ENCODE measurements at regions not wholly inside any gene's neighbourhood (a gene's known extent, or its start where the extent isn't known, plus 50 kb on each side); places are given as distances from the start of the nearest gene placed in this dataset.

DNA sequence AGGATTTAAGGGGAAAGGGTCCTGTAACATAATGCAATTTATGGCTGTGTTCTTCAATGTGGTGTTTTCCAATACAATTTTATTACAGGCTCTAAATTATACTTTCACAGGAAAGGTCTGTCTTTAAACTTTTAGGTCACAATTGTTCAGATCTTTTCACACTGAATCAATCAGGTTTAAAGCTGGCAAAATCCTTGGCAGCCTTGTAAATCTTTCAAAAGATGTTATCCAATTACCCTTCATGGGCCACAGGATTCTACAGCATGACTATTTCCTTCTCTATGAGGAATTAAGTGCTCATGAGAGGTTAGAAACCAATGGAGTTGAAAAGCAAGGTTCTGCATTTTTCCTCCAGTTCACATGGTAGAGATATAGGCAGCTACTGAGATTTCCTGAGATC lies 211.5 kb upstream of the MIR17HG start:
- H3K4me3 ChIP-seq (ENCODE audit: insufficient read depth, low read length, poor library complexity, severe bottlenecking) = no peak overlapping the region
- H3K27me3 ChIP-seq (ENCODE audit: low read length) = no peaks in the 10 kb centered on the region; the same call in 1 of the 2 replicates
- H3K79me2 ChIP-seq (ENCODE audit: insufficient read depth, low read length) = no peaks in the 10 kb centered on the region
- H3K9me3 ChIP-seq (ENCODE audit: insufficient read depth, low read length) = no peaks in the 10 kb centered on the region
- no peak overlapping the region for H3K4me2 ChIP-seq (ENCODE audit: low read depth, low read length, poor library complexity, severe bottlenecking)
- H4K20me1 ChIP-seq (ENCODE audit: low read depth, low read length) = no peaks in the 10 kb centered on the region
- H3K9ac ChIP-seq (ENCODE audit: low read length) = no peak overlapping the region
- no peak overlapping the region for H3K27ac ChIP-seq (ENCODE audit: low read depth, low read length)
- H2AFZ ChIP-seq (ENCODE audit: low read depth, low read length, severe bottlenecking) = no peak overlapping the region
- H3K9me2 ChIP-seq (replicated peaks; ENCODE audit: insufficient read depth, low read length) = no peaks in the 10 kb centered on the region
- no peaks in the 10 kb centered on the region for H3K36me3 ChIP-seq (ENCODE audit: low read length)
- no peaks in the 10 kb centered on the region for H3F3A ChIP-seq (ENCODE audit: insufficient read depth)
- no peak for TF ChIP-seq EZH2phosphoT487 (conservative IDR thresholded peaks at IDR 0.05; ENCODE audit: low read length)
- TF ChIP-seq, protein P1, sequence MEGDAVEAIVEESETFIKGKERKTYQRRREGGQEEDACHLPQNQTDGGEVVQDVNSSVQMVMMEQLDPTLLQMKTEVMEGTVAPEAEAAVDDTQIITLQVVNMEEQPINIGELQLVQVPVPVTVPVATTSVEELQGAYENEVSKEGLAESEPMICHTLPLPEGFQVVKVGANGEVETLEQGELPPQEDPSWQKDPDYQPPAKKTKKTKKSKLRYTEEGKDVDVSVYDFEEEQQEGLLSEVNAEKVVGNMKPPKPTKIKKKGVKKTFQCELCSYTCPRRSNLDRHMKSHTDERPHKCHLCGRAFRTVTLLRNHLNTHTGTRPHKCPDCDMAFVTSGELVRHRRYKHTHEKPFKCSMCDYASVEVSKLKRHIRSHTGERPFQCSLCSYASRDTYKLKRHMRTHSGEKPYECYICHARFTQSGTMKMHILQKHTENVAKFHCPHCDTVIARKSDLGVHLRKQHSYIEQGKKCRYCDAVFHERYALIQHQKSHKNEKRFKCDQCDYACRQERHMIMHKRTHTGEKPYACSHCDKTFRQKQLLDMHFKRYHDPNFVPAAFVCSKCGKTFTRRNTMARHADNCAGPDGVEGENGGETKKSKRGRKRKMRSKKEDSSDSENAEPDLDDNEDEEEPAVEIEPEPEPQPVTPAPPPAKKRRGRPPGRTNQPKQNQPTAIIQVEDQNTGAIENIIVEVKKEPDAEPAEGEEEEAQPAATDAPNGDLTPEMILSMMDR (IDR thresholded peaks at IDR 0.05; ENCODE audit: insufficient read depth, low read length, poor library complexity, severe bottlenecking) = no peak

DNA sequence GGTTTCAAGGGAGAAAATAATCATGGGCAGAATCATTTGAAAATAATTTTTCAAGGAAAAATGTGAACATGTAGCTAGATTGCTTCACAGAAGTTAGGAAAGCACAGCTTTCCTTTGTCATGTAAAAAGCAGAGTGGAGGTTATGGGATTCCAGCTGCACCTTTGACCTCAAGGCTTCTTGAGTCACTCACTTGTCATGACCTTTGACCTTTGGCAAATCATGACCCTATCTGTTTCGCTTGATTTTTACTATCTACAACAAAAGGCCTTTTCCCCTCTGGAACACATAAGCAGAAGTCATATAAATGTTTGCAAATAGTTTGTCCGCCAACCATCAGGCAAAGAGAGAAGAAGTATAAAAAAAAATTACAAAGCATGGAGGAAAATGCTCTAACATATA lies 210.7 kb upstream of the MIR17HG start:
- no peak overlapping the region for H3K4me3 ChIP-seq (ENCODE audit: insufficient read depth, low read length, poor library complexity, severe bottlenecking)
- H3K36me3 ChIP-seq (ENCODE audit: low read length) = no peaks in the 10 kb centered on the region
- no peak for TF ChIP-seq EZH2phosphoT487 (conservative IDR thresholded peaks at IDR 0.05; ENCODE audit: low read length)
- TF ChIP-seq, protein P1 (IDR thresholded peaks at IDR 0.05; ENCODE audit: insufficient read depth, low read length, poor library complexity, severe bottlenecking) = no peak
- no peaks in the 10 kb centered on the region for H3K9me3 ChIP-seq (ENCODE audit: insufficient read depth, low read length)
- H4K20me1 ChIP-seq (ENCODE audit: low read depth, low read length) = no peaks in the 10 kb centered on the region
- H3K9ac ChIP-seq (ENCODE audit: low read length) = no peak overlapping the region
- H3K27me3 ChIP-seq (ENCODE audit: low read length) = no peaks in the 10 kb centered on the region; the same call in 1 of the 2 replicates
- no peak overlapping the region for H2AFZ ChIP-seq (ENCODE audit: low read depth, low read length, severe bottlenecking)
- no peaks in the 10 kb centered on the region for H3K79me2 ChIP-seq (ENCODE audit: insufficient read depth, low read length)
- no peaks in the 10 kb centered on the region for H3F3A ChIP-seq (ENCODE audit: insufficient read depth)
- no peak overlapping the region for H3K4me2 ChIP-seq (ENCODE audit: low read depth, low read length, poor library complexity, severe bottlenecking)
- H3K9me2 ChIP-seq (replicated peaks; ENCODE audit: insufficient read depth, low read length) = no peaks in the 10 kb centered on the region
- H3K27ac ChIP-seq (ENCODE audit: low read depth, low read length) = no peak overlapping the region

DNA sequence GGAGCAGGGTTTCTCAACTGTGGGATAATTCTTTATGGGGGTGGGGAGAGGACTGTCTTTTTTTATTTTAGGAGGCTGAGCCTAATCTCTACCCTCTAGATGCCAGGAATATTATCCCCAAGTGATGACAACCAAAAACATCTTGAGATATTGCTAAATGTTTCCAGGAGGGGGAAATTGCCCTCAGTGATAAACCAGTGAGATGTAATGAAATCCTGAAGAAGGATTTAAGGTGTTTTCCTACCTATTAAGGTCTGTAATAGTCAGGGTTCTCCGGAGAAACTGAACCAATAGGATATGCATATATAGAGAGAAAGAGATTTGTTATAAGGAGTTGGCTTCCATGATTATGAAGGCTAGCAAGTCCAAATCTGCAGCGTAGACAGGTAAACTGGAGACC lies 208.3 kb upstream of the MIR17HG start:
- Histone ChIP-seq H2AFZ (ENCODE audit: low read depth, low read length, severe bottlenecking) (no peak overlapping the region), H3K4me3 (ENCODE audit: insufficient read depth, low read length, poor library complexity, severe bottlenecking) (no peak overlapping the region), H3K27me3 (ENCODE audit: low read length) (no peaks in the 10 kb centered on the region; the same call in 1 of the 2 replicates), H3K79me2 (ENCODE audit: insufficient read depth, low read length) (no peaks in the 10 kb centered on the region), H4K20me1 (ENCODE audit: low read depth, low read length) (no peaks in the 10 kb centered on the region), H3K9me2 (replicated peaks; ENCODE audit: insufficient read depth, low read length) (no peaks in the 10 kb centered on the region), H3K9me3 (ENCODE audit: insufficient read depth, low read length) (no peaks in the 10 kb centered on the region), H3K9ac (ENCODE audit: low read length) (no peak overlapping the region), H3K36me3 (ENCODE audit: low read length) (no peaks in the 10 kb centered on the region), H3K4me2 (ENCODE audit: low read depth, low read length, poor library complexity, severe bottlenecking) (no peak overlapping the region), H3F3A (ENCODE audit: insufficient read depth) (no peaks in the 10 kb centered on the region), H3K27ac (ENCODE audit: low read depth, low read length) (no peak overlapping the region)
- TF ChIP-seq EZH2phosphoT487 (conservative IDR thresholded peaks at IDR 0.05; ENCODE audit: low read length) = no peak
- TF ChIP-seq, protein P1 (IDR thresholded peaks at IDR 0.05; ENCODE audit: insufficient read depth, low read length, poor library complexity, severe bottlenecking) = no peak
